Heart left ventricle (tissue), 16 donors: ENCODE measurements at regions not wholly inside any gene's neighbourhood (a gene's known extent, or its start where the extent isn't known, plus 50 kb on each side); places are given as distances from the start of the nearest gene placed in this dataset.

Source experiments
- ATAC-seq, 4 donors: fragments of 200-7000 bp; cut with Tn5 transposase; one replicate each; pipeline ENCODE4 v1.9.1; 2020 to 2022; ENCODE audit warnings: moderate library complexity in 4 of 4, mild to moderate bottlenecking in 3 of 4, moderate number of reproducible peaks in 1 of 4
- DNase-seq, 5 donors: peaks; one replicate each; pipeline ENCODE4 v3.0.0-alpha.2; 2020
- H3K27ac ChIP-seq, 12 donors: fragments of 200-600 bp; sonication (generic) in 4 of 12; one replicate each; pipeline versions ENCODE4 v1.5.0 to v1.8.0; 2016 to 2022; ENCODE audit warnings: mild to moderate bottlenecking in 2 of 12
- H3K27me3 ChIP-seq, 9 donors: fragments of 200-600 bp; sonication (generic) in 2 of 9; one replicate each; pipeline versions ENCODE4 v1.5.1 to v1.8.0; 2016 to 2022; ENCODE audit warnings: mild to moderate bottlenecking in 3 of 9
- H3K36me3 ChIP-seq, 9 donors: fragments of 200-600 bp; sonication (generic) in 2 of 9; one replicate each; pipeline versions ENCODE4 v1.5.0 to v1.8.0; 2018 to 2022; ENCODE audit warnings: mild to moderate bottlenecking in 2 of 9
- H3K4me1 ChIP-seq, 12 donors: fragments of 200-600 bp; sonication (generic) in 4 of 12; one replicate each; pipeline versions ENCODE4 v1.5.0 to v1.8.0; 2016 to 2022; ENCODE audit warnings: mild to moderate bottlenecking in 3 of 12
- H3K4me3 ChIP-seq, 12 donors: fragments of 200-600 bp; sonication (generic) in 4 of 12; one replicate each; pipeline versions ENCODE4 v1.5.0 to v1.8.0; 2017 to 2022; ENCODE audit warnings: mild to moderate bottlenecking in 9 of 12, moderate library complexity in 4 of 12
- H3K9me3 ChIP-seq, 12 donors: fragments of 200-600 bp; sonication (generic) in 4 of 12; one replicate each; pipeline versions ENCODE4 v1.5.0 to v1.8.0; 2016 to 2022; ENCODE audit warnings: mild to moderate bottlenecking in 1 of 12
- CTCF ChIP-seq, 12 donors: fragments of 200-600 bp; sonication (generic) in 4 of 12; IDR thresholded peaks; one replicate each; pipeline versions ENCODE4 v1.5.0 to v1.8.0; 2018 to 2022; ENCODE audit warnings: antibody characterized with exemption in 12 of 12, mild to moderate bottlenecking in 5 of 12
- POLR2A ChIP-seq, 2 donors: fragments of 450-650 bp; IDR thresholded peaks; one replicate each; pipeline ENCODE4 v1.6.1; 2017; ENCODE audit warnings: antibody characterized with exemption in 2 of 2, mild to moderate bottlenecking in 2 of 2, moderate library complexity in 2 of 2
- WGBS, 4 donors: extraction: QIAGEN DNeasy Blood & Tissue Kit in 2 of 4; methylation state at CpG; one replicate each; pipeline versions ENCODE4 v1.1.5 to v1.1.7; 2013 to 2018; 5-methylcytosine and 5-hydroxymethylcytosine counted together
- intact Hi-C, 10 donors: fragments of 100-400 bp; cut with DNase I; formaldehyde crosslinking; loops; one replicate each; pipeline versions ENCODE4 v1.11.1 to v1.14.2; 2022
- donor health status: ischemic (EF 13 %, LVEDD 7.1; RV severe dilation, severe dysfunction).
- donor health status: healthy with polysubstance abuse.
- donor health status: DM: no; HTN: yes; CAD: no.
- donor health status: DM: no; HTN: no; CAD: no.
- donor health status: ischemic (EF 25% LVEDD 6.9; RV normal size, moderate dysfunction).
- donor health status: ischemic (EF 25% LVEDD 5.7; RV mildly dilated, moderate dysfunction).
- donor health status: healthy.
- donor health status: DM: yes; HTN: yes; CAD: no.
- donor health status: ischemic (EF 35%, LVEDD 5.7; RV mildly dilated, moderate dysfunction).
- donor health status: nonischemic (EF 11% LVEDD 7.7; RV severe dilation, severe dysfunction).
- donor health status: DM: yes; HTN: yes; CAD: no.
- donor health status: PGD.
- donor health status: ischemic (EF 29% LVEDD 5.4; RV normal size, mild dysfunction).
- donor health status: nonischemic (EF 23%, LVEDD 6.1; RV moderate dilation, normal function).

GRCh38 chr4:4942658-4943057 is 76.6 kb downstream of the CYTL1 start:
- intact Hi-C loops: no loop called here
- DNase-seq (no peak), ATAC-seq (no peak)
- no peaks in the 10 kb centered on the region for H3K36me3 ChIP-seq
- peaks cover 0 to 27% (median 0%) of the 10 kb centered on the region in 9 donors for H3K27me3 ChIP-seq
- no peak overlapping the region for H3K27ac ChIP-seq
- H3K4me1 ChIP-seq: peaks cover 0 to 8% (median 0%) of the 10 kb centered on the region in 12 donors
- H3K4me3 ChIP-seq: no peak overlapping the region
- 65 to 77% (median 74%) methylated on average over 3 of the region's 3 CpGs for WGBS, 4 donors
- no peak for TF ChIP-seq POLR2A (IDR thresholded peaks at IDR 0.05)
- no peak for TF ChIP-seq CTCF (IDR thresholded peaks at IDR 0.05)
- no peaks in the 10 kb centered on the region for H3K9me3 ChIP-seq

- no peaks in the 10 kb centered on the region for H3K9me3 ChIP-seq
- H3K4me3 ChIP-seq: no peak overlapping the region
- peaks cover 0 to 8% (median 0%) of the 10 kb centered on the region in 12 donors for H3K4me1 ChIP-seq
- H3K27me3 ChIP-seq: peaks cover 0 to 24% (median 0%) of the 10 kb centered on the region in 9 donors
- intact Hi-C loops: no loop called here
- ATAC-seq (no peak), DNase-seq (no peak)
- no peak overlapping the region for H3K27ac ChIP-seq
- no peak for TF ChIP-seq POLR2A (IDR thresholded peaks at IDR 0.05)
- no peak for TF ChIP-seq CTCF (IDR thresholded peaks at IDR 0.05)
- 47 to 71% (median 57%) methylated on average over 3 of the region's 3 CpGs for WGBS, 4 donors
- H3K36me3 ChIP-seq: no peaks in the 10 kb centered on the region
These were observed 74.2 kb downstream of the CYTL1 start for GRCh38 chr4:4945021-4945420.

- Histone ChIP-seq H3K9me3 (no peaks in the 10 kb centered on the region), H3K4me3 (no peak overlapping the region), H3K27ac (no peak overlapping the region), H3K27me3 (peaks cover 0 to 21% (median 0%) of the 10 kb centered on the region in 9 donors), H3K4me1 (peaks cover 0 to 8% (median 0%) of the 10 kb centered on the region in 12 donors), H3K36me3 (no peaks in the 10 kb centered on the region)
- TF ChIP-seq POLR2A (IDR thresholded peaks at IDR 0.05): no peak
- TF ChIP-seq CTCF (IDR thresholded peaks at IDR 0.05): no peak
- 0 to 80% (median 59%) methylated on average over 1 of the region's 1 CpG for WGBS, 4 donors
- no peak for ATAC-seq
- intact Hi-C loops: no loop called here
- no peak for DNase-seq
These were observed 73.4 kb downstream of the CYTL1 start for GRCh38 chr4:4945829-4946228.

DNA sequence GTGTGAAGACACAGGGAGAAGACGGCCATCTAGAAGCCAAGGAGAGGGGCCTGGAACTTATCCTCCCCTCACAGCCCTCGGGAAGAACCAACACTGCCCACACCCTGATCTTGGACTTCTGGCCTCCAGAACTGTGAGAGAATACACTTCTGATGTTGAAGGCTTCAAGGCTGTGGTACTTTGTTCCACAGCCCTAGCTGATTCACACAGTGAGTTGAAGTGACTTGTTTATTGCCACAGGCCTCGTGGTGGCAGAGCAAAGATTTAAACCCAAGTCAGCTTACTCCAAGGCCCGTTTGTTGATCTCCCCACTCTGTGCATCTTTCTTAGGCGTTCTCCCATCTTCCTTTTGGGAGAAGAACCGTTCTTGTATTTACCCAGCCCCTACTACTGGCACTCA is 72.8 kb downstream of the CYTL1 start:
- WGBS, 4 donors: 75 to 79% (median 77%) methylated on average over 6 of the region's 6 CpGs
- peaks cover 0 to 8% (median 0%) of the 10 kb centered on the region in 12 donors for H3K4me1 ChIP-seq
- intact Hi-C loops: no loop called here
- H3K4me3 ChIP-seq: no peak overlapping the region
- H3K36me3 ChIP-seq: no peaks in the 10 kb centered on the region
- TF ChIP-seq CTCF (IDR thresholded peaks at IDR 0.05) (no peak), POLR2A (IDR thresholded peaks at IDR 0.05) (no peak)
- H3K27ac ChIP-seq: no peak overlapping the region
- ATAC-seq: no peak
- H3K9me3 ChIP-seq: no peaks in the 10 kb centered on the region
- H3K27me3 ChIP-seq: peaks cover 0 to 15% (median 0%) of the 10 kb centered on the region in 9 donors
- DNase-seq: no peak
